ENCODE measurements at regions not wholly inside any gene's neighbourhood (a gene's known extent, or its start where the extent isn't known, plus 50 kb on each side); places are given as distances from the start of the nearest gene placed in this dataset.
A peak's percentile ranks its signal among the peaks of the same experiment; 100 is the strongest.

GRCh38 chr1:224851210-224851847 is 78.1 kb upstream of the DNAH14 start:
- ATAC-seq (peak; percentile 71 to 83 (median 73)), DNase-seq (peak; percentile 39 to 73)
- Histone ChIP-seq H3K27ac (no peak overlapping the region), H3K36me3 (ENCODE audit: insufficient read depth in 1 of 2, low read depth in 1 of 2) (no peaks in the 10 kb centered on the region), H3K4me3 (no peak overlapping the region), H3K4me1 (no peaks in the 10 kb centered on the region), H3K9me3 (no peaks in the 10 kb centered on the region), H3K27me3 (ENCODE audit: insufficient read depth in 3 of 3, low read length in 2 of 3) (no peaks in the 10 kb centered on the region)
- intact Hi-C loops (cut with DNase I) = loop anchor here (2.0 to 5.0 kb wide), 2 partner anchors 209 to 339 kb away; no protein-coding TSS in a partner anchor
- 50 to 54% (median 52%) methylated on average over 6 of the region's 6 CpGs for WGBS, 3 donors
- peak; percentile 48 for TF ChIP-seq CTCF (IDR thresholded peaks at IDR 0.05)

- H3K27ac ChIP-seq = no peak overlapping the region
- no peaks in the 10 kb centered on the region for H3K27me3 ChIP-seq (ENCODE audit: insufficient read depth in 3 of 3, low read length in 2 of 3)
- H3K4me1 ChIP-seq = no peaks in the 10 kb centered on the region
- no peak for TF ChIP-seq CTCF (IDR thresholded peaks at IDR 0.05)
- DNase-seq = no peak
- WGBS, 3 donors = 61 to 63% (median 61%) methylated on average over 9 of the region's 9 CpGs
- no peak overlapping the region for H3K4me3 ChIP-seq
- ATAC-seq = peak in 3 of 4 donors; percentile 30 to 56 (median 31)
- intact Hi-C loops (cut with DNase I) = loop anchor here (2.0 to 5.0 kb wide), 4 partner anchors 75 to 339 kb away; no protein-coding TSS in a partner anchor
- no peaks in the 10 kb centered on the region for H3K36me3 ChIP-seq (ENCODE audit: insufficient read depth in 1 of 2, low read depth in 1 of 2)
- no peaks in the 10 kb centered on the region for H3K9me3 ChIP-seq
Observed at GRCh38 chr1:224851848-224852261, 77.6 kb upstream of the DNAH14 start.

- ATAC-seq = peak in 3 of 4 donors; percentile 59 to 88 (median 75)
- no peak for DNase-seq
- no peaks in the 10 kb centered on the region for H3K27me3 ChIP-seq (ENCODE audit: insufficient read depth in 3 of 3, low read length in 2 of 3)
- 49 to 55% (median 50%) methylated on average over 13 of the region's 13 CpGs for WGBS, 3 donors
- H3K27ac ChIP-seq = no peak overlapping the region
- H3K4me3 ChIP-seq = no peak overlapping the region
- no peaks in the 10 kb centered on the region for H3K36me3 ChIP-seq (ENCODE audit: insufficient read depth in 1 of 2, low read depth in 1 of 2)
- H3K4me1 ChIP-seq = no peaks in the 10 kb centered on the region
- intact Hi-C loops (cut with DNase I) = loop anchor here (2.0 to 5.0 kb wide), 4 partner anchors 74 to 340 kb away; no protein-coding TSS in a partner anchor
- no peaks in the 10 kb centered on the region for H3K9me3 ChIP-seq
- TF ChIP-seq CTCF (IDR thresholded peaks at IDR 0.05) = peak; percentile 70
Observed at GRCh38 chr1:224852901-224853568, 76.4 kb upstream of the DNAH14 start.

GRCh38 chr1:224856973-224857372 is 72.5 kb upstream of the DNAH14 start:
- TF ChIP-seq CTCF (IDR thresholded peaks at IDR 0.05) = no peak
- Histone ChIP-seq H3K27me3 (ENCODE audit: insufficient read depth in 3 of 3, low read length in 2 of 3) (no peaks in the 10 kb centered on the region), H3K36me3 (ENCODE audit: insufficient read depth in 1 of 2, low read depth in 1 of 2) (no peaks in the 10 kb centered on the region), H3K4me1 (no peaks in the 10 kb centered on the region), H3K4me3 (no peak overlapping the region), H3K9me3 (no peaks in the 10 kb centered on the region), H3K27ac (no peak overlapping the region)
- DNase-seq (no peak), ATAC-seq (no peak)
- intact Hi-C loops (cut with DNase I) = no loop called here
- WGBS, 3 donors = 90 to 96% (median 95%) methylated on average over 2 of the region's 2 CpGs

Measured in psoas muscle (tissue), 7 donors.